ENCODE measurements at regions not wholly inside any gene's neighbourhood (a gene's known extent, or its start where the extent isn't known, plus 50 kb on each side); places are given as distances from the start of the nearest gene placed in this dataset.

- no peak for TF ChIP-seq CHD7 (IDR thresholded peaks at IDR 0.05; ENCODE audit: insufficient replicate concordance, low read length)
- no peak for TF ChIP-seq BCL11A (IDR thresholded peaks at IDR 0.05; ENCODE audit: low read depth in 2 of 2, low read length in 2 of 2)
- no peak for TF ChIP-seq MAX (IDR thresholded peaks at IDR 0.05)
- no peak for TF ChIP-seq NANOG (IDR thresholded peaks at IDR 0.05; ENCODE audit: insufficient read depth, low read depth, low read length, poor library complexity, severe bottlenecking)
- no peak for TF ChIP-seq SP2 (IDR thresholded peaks at IDR 0.05; ENCODE audit: low read length)
- TF ChIP-seq CHD1 (IDR thresholded peaks at IDR 0.05; ENCODE audit: low read depth, low read length): no peak
- TF ChIP-seq POLR2A (IDR thresholded peaks at IDR 0.05; ENCODE audit: control extremely low read depth in 1 of 2, low read depth in 2 of 2, low read length in 2 of 2): no peak
Measured at GRCh38 chr2:193349642-193350041, 1154.9 kb upstream of the TMEFF2 start (continued).
